Hepatocyte (in vitro differentiated cells): ENCODE measurements at regions not wholly inside any gene's neighbourhood (a gene's known extent, or its start where the extent isn't known, plus 50 kb on each side); places are given as distances from the start of the nearest gene placed in this dataset.

Experiments
- CTCF ChIP-seq: fragments of 200-600 bp; sonication (generic); IDR thresholded peaks from 2 replicates; pipeline ENCODE4 v1.5.1; 2016; ENCODE audit warnings: antibody characterized with exemption, mild to moderate bottlenecking; ENCODE audit not compliant: poor library complexity
- EZH2phosphoT487 ChIP-seq: fragments of 200-600 bp; sonication (generic); IDR thresholded peaks from one replicate; pipeline ENCODE4 v1.6.1; 2018; ENCODE audit warnings: antibody characterized with exemption, mild to moderate bottlenecking, low read depth, moderate library complexity; ENCODE audit not compliant: unreplicated experiment, severe bottlenecking

- TF ChIP-seq CTCF (no peak), EZH2phosphoT487 (no peak)
Observed at GRCh38 chr22:44366372-44367300, 53.9 kb upstream of the SHISAL1 start.
